Panc1 (cell line): ENCODE measurements at regions not wholly inside any gene's neighbourhood (a gene's known extent, or its start where the extent isn't known, plus 50 kb on each side); places are given as distances from the start of the nearest gene placed in this dataset.

ENCODE experiments used
- ATAC-seq: fragments of 200-7000 bp; cut with Tn5 transposase; 2 replicates; pipeline ENCODE4 v1.9.1; 2020; ENCODE audit warnings: mild to moderate bottlenecking, moderate library complexity
- BruUV-seq: library from RNA; stranded (reverse); fragments of 400-500 nt; replicated peaks from 2 replicates; lab custom pipeline; 2021; lab: Mats Ljungman, UMichigan
- CTCF ChIA-PET: fragments of 300-600 bp; sonication (Branson Sonifier 250); formaldehyde crosslinking; loops from one replicate; lab custom pipeline; 2022; ENCODE audit warnings: antibody characterized with exemption; lab: Charles Lee
- POLR2A ChIA-PET: fragments of 300-600 bp; sonication (Branson Sonifier 250); formaldehyde crosslinking; loops from one replicate; lab custom pipeline; 2022; ENCODE audit warnings: antibody characterized with exemption; lab: Charles Lee
- DNase-seq: peaks from one replicate; pipeline ENCODE4 v3.0.0-alpha.2; 2010; ENCODE audit warnings: low read depth, low spot score
- H3K27ac ChIP-seq: 2 replicates; pipeline ENCODE4 v1.5.1; 2011; ENCODE audit warnings: mild to moderate bottlenecking, low read length, inconsistent platforms
- H3K27me3 ChIP-seq: fragments of 200-500 bp; sonication (Bioruptor generic); 2 replicates; pipeline ENCODE4 v1.6.0; 2014; ENCODE audit warnings: low read length, inconsistent platforms; ENCODE audit not compliant: control insufficient read depth, insufficient read depth
- H3K36me3 ChIP-seq: fragments of 200-500 bp; sonication (Bioruptor generic); 2 replicates; pipeline ENCODE4 v1.5.1; 2014; ENCODE audit warnings: inconsistent platforms, mild to moderate bottlenecking, low read length, moderate library complexity; ENCODE audit not compliant: control insufficient read depth, insufficient read depth
- H3K4me1 ChIP-seq: 2 replicates; pipeline ENCODE4 v1.5.1; 2011; ENCODE audit warnings: inconsistent platforms, mild to moderate bottlenecking, low read length, moderate library complexity; ENCODE audit not compliant: control insufficient read depth, insufficient read depth
- H3K4me3 ChIP-seq, 2 experiments: 2 replicates each; pipeline ENCODE4 v1.5.1; 2011 to 2012; ENCODE audit warnings: low read depth in 2 of 2, low read length in 2 of 2, mild to moderate bottlenecking in 2 of 2, inconsistent platforms in 1 of 2, moderate library complexity in 1 of 2
- H3K9me3 ChIP-seq: fragments of 200-500 bp; sonication (Bioruptor generic); 2 replicates; pipeline ENCODE4 v1.5.1; 2014; ENCODE audit warnings: low read depth, mild to moderate bottlenecking, inconsistent platforms, low read length, moderate library complexity; ENCODE audit not compliant: control insufficient read depth, insufficient read depth
- POLR2AphosphoS5 ChIP-seq: IDR thresholded peaks from 2 replicates; pipeline ENCODE4 v1.6.1; 2012; ENCODE audit warnings: mild to moderate bottlenecking, low read depth, low read length, moderate library complexity
- REST ChIP-seq, 2 experiments: IDR thresholded peaks; 2 replicates each; pipeline ENCODE4 v1.6.1; 2011 to 2012; ENCODE audit warnings: low read depth in 2 of 2, control low read depth in 1 of 2, low read length in 1 of 2, mild to moderate bottlenecking in 1 of 2, moderate library complexity in 1 of 2; ENCODE audit not compliant: insufficient read depth in 1 of 2
- SIN3A ChIP-seq: IDR thresholded peaks from 2 replicates; pipeline ENCODE4 v1.6.1; 2012; ENCODE audit warnings: low read depth, mild to moderate bottlenecking, low read length, moderate library complexity, borderline replicate concordance; ENCODE audit not compliant: insufficient read depth
- TCF7L2 ChIP-seq: IDR thresholded peaks from 2 replicates; pipeline ENCODE4 v1.6.1; 2011; ENCODE audit warnings: mild to moderate bottlenecking, low read depth, low read length, inconsistent platforms
- in situ Hi-C: cut with HindIII; loops from 2 replicates; pipeline ENCODE4 v1.10.0; 2016; ENCODE audit warnings: low sequenced_read_pairs, low pct_unique_long_range_greater_than_20kb
- intact Hi-C: fragments of 100-400 bp; cut with micrococcal nuclease; formaldehyde crosslinking; loops from one replicate; pipeline ENCODE4 v1.10.0; 2022; ENCODE audit not compliant: unreplicated experiment
- TF ChIP-seq, protein P1 (sequence below): fragments of 450-650 bp; IDR thresholded peaks from 2 replicates; pipeline ENCODE4 v1.5.1; 2017; ENCODE audit warnings: mild to moderate bottlenecking

DNA sequence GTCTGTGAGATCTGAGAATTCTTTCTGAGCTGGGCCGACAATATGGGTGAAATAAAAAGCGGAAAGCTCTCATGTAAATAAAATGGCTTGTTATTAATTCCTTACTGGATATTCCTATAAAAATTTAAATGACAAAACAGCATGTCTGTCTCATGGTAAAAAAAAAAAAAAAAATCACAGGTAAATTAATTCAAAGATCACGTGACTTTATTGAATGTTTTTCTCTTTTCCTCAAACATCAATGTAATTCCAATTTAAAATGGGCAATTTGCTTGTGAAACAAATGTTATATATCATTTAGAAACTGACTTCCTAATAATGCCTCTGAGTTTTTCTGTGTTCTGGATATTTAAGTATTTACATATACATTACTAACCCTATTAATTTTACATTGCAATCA is 280.3 kb downstream of the NR2F2 start:
- ChIA-PET POLR2A (no interaction called here), CTCF (no interaction called here)
- no peak overlapping the region for H3K4me3 ChIP-seq
- BruUV-seq: no TSS peak
- H3K27ac ChIP-seq: no peak overlapping the region
- intact Hi-C loops (no loop called here), in situ Hi-C loops (no loop called here)
- DNase-seq: no peak
- H3K4me1 ChIP-seq: no peaks in the 10 kb centered on the region
- no peaks in the 10 kb centered on the region for H3K27me3 ChIP-seq
- TF ChIP-seq, protein P1, sequence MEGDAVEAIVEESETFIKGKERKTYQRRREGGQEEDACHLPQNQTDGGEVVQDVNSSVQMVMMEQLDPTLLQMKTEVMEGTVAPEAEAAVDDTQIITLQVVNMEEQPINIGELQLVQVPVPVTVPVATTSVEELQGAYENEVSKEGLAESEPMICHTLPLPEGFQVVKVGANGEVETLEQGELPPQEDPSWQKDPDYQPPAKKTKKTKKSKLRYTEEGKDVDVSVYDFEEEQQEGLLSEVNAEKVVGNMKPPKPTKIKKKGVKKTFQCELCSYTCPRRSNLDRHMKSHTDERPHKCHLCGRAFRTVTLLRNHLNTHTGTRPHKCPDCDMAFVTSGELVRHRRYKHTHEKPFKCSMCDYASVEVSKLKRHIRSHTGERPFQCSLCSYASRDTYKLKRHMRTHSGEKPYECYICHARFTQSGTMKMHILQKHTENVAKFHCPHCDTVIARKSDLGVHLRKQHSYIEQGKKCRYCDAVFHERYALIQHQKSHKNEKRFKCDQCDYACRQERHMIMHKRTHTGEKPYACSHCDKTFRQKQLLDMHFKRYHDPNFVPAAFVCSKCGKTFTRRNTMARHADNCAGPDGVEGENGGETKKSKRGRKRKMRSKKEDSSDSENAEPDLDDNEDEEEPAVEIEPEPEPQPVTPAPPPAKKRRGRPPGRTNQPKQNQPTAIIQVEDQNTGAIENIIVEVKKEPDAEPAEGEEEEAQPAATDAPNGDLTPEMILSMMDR: no peak
- TF ChIP-seq POLR2AphosphoS5 (no peak), REST (IDR thresholded peaks at IDR 0.05; ENCODE audit: insufficient read depth in 1 of 2, low read depth in 2 of 2, low read length in 1 of 2) (no peak), TCF7L2 (no peak), SIN3A (no peak)
- no peaks in the 10 kb centered on the region for H3K36me3 ChIP-seq
- no peaks in the 10 kb centered on the region for H3K9me3 ChIP-seq
- ATAC-seq: no peak

DNA sequence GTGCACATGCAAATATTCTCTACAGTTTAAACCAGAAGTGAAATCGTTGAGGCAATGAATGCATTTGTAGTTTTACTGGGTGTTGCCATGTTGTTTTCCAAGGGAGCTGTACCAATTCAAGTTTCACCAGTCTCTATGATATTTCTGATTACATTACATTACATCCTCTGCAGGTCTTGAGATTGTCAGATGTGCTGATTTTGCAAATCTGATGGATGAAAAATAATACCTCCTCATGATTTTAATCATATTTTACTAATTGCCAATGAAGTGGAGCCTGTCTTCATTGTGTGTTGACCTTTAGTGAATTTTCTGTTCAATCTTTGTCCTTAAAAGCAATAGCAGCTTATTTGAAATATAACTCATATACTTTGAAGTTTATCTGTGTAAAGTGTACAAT is 282.4 kb downstream of the NR2F2 start:
- Histone ChIP-seq H3K9me3 (no peaks in the 10 kb centered on the region), H3K4me1 (no peaks in the 10 kb centered on the region), H3K4me3 (no peak overlapping the region), H3K27me3 (no peaks in the 10 kb centered on the region), H3K36me3 (no peaks in the 10 kb centered on the region), H3K27ac (no peak overlapping the region)
- intact Hi-C loops: no loop called here
- no peak for DNase-seq
- in situ Hi-C loops: no loop called here
- ChIA-PET CTCF (no interaction called here), POLR2A (no interaction called here)
- no peak for ATAC-seq
- TF ChIP-seq, protein P1: no peak
- no peak for TF ChIP-seq REST (IDR thresholded peaks at IDR 0.05; ENCODE audit: insufficient read depth in 1 of 2, low read depth in 2 of 2, low read length in 1 of 2)
- TF ChIP-seq POLR2AphosphoS5: no peak
- no peak for TF ChIP-seq TCF7L2
- TF ChIP-seq SIN3A: no peak
- no TSS peak for BruUV-seq
